Right atrium auricular region (tissue), 2 donors: ENCODE measurements at regions not wholly inside any gene's neighbourhood (a gene's known extent, or its start where the extent isn't known, plus 50 kb on each side); places are given as distances from the start of the nearest gene placed in this dataset.
"Not testable (repeated sequence)": the region's sequence is repeated elsewhere in the genome, so short reads cannot be mapped to it uniquely, and the experiment has no call there.

Source experiments
- DNase-seq: peaks from one replicate; pipeline ENCODE4 v3.0.0-alpha.2; 2019; ENCODE audit warnings: low spot score
- H3K27ac ChIP-seq, 2 donors: fragments of 200-600 bp; sonication (generic); 1 replicate in 1 of 2; 2 replicates in 1 of 2; pipeline ENCODE4 v1.5.1; 2016 to 2019
- H3K27me3 ChIP-seq, 2 donors: fragments of 200-600 bp; sonication (generic); one replicate each; pipeline versions ENCODE4 v1.5.1 to v1.6.0; 2017 to 2019
- H3K36me3 ChIP-seq: fragments of 200-600 bp; sonication (generic); one replicate; pipeline ENCODE4 v1.5.1; 2016
- H3K4me1 ChIP-seq, 2 donors: fragments of 200-600 bp; sonication (generic); one replicate each; pipeline versions ENCODE4 v1.5.1 to v1.6.0; 2017 to 2019
- H3K4me3 ChIP-seq, 2 donors: fragments of 200-600 bp; sonication (generic); 1 replicate in 1 of 2; 2 replicates in 1 of 2; pipeline ENCODE4 v1.5.1; 2017 to 2019; ENCODE audit warnings: mild to moderate bottlenecking in 1 of 2, moderate library complexity in 1 of 2
- H3K9me3 ChIP-seq, 2 donors: fragments of 200-600 bp; sonication (generic); one replicate each; pipeline ENCODE4 v1.5.1; 2019
- TF ChIP-seq, protein P1 (sequence below), 2 donors: fragments of 200-600 bp; sonication (generic); IDR thresholded peaks; one replicate each; pipeline ENCODE4 v1.5.1; 2019; ENCODE audit warnings: antibody characterized with exemption in 2 of 2

GRCh38 chr2:60213865-60214625 is 339.4 kb downstream of the BCL11A start:
- Histone ChIP-seq H3K27ac (no peak overlapping the region), H3K36me3 (no peaks in the 10 kb centered on the region), H3K4me1 (peaks cover 0 to 8% of the 10 kb centered on the region in 2 donors), H3K4me3 (no peak overlapping the region), H3K27me3 (no peaks in the 10 kb centered on the region), H3K9me3 (no peaks in the 10 kb centered on the region)
- DNase-seq, result no peak
- TF ChIP-seq, protein P1, sequence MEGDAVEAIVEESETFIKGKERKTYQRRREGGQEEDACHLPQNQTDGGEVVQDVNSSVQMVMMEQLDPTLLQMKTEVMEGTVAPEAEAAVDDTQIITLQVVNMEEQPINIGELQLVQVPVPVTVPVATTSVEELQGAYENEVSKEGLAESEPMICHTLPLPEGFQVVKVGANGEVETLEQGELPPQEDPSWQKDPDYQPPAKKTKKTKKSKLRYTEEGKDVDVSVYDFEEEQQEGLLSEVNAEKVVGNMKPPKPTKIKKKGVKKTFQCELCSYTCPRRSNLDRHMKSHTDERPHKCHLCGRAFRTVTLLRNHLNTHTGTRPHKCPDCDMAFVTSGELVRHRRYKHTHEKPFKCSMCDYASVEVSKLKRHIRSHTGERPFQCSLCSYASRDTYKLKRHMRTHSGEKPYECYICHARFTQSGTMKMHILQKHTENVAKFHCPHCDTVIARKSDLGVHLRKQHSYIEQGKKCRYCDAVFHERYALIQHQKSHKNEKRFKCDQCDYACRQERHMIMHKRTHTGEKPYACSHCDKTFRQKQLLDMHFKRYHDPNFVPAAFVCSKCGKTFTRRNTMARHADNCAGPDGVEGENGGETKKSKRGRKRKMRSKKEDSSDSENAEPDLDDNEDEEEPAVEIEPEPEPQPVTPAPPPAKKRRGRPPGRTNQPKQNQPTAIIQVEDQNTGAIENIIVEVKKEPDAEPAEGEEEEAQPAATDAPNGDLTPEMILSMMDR (IDR thresholded peaks at IDR 0.05), result no peak

DNA sequence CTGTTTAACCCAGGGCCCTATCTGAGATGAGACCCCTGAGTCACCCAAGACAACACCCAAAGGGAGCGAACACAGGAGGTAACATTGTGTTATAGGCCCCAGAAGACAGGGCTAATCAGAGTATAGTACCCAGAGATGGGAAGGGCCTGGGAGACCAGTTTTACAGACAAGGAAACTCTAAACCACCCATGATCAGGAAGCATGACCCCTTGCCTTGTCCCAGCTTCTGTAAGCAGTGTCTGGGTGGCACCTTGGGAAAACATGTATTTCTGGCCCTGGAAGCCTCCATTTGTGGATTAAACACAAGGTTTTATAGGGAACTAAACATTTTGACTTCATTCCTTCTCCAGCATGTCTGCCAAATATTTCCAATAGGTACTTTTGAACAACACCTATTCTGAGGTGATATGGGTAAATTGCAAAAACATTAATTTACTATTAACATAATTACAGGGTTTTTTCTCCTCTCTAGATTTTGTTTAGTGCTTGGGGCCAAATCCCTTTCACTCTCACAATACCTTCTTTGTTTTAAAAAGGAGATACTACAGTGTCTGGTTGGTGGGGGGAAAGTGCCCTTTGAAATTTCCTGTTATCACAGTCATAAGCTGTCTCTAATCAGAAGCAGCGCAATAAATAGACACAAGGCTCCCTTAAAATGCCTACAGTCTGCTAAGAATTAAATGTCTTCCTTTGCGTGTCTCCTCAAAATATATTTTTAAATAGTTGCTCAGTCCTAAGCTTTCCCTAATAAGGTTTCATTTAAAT is 341.1 kb downstream of the BCL11A start:
- no peak overlapping the region for H3K4me3 ChIP-seq

GRCh38 chr2:60189006-60189405 is 364.4 kb downstream of the BCL11A start:
- not testable (repeated sequence) for H3K9me3 ChIP-seq, DNase-seq, H3K4me1 ChIP-seq, H3K27ac ChIP-seq, H3K27me3 ChIP-seq, H3K4me3 ChIP-seq, H3K36me3 ChIP-seq

More for the DNA sequence above, 341.1 kb downstream of the BCL11A start:
- Histone ChIP-seq H3K27ac (no peak overlapping the region), H3K4me1 (peaks cover 0 to 8% of the 10 kb centered on the region in 2 donors), H3K27me3 (no peaks in the 10 kb centered on the region), H3K9me3 (no peaks in the 10 kb centered on the region), H3K36me3 (no peaks in the 10 kb centered on the region)
- no peak for DNase-seq
- TF ChIP-seq, protein P1 (IDR thresholded peaks at IDR 0.05), result no peak

- Histone ChIP-seq H3K36me3 (no peaks in the 10 kb centered on the region), H3K27me3 (no peaks in the 10 kb centered on the region), H3K4me3 (no peak overlapping the region), H3K9me3 (no peaks in the 10 kb centered on the region), H3K4me1 (no peaks in the 10 kb centered on the region), H3K27ac (no peak overlapping the region)
- DNase-seq, result no peak
- TF ChIP-seq, protein P1 (IDR thresholded peaks at IDR 0.05), result no peak
These were observed 378.2 kb downstream of the BCL11A start for GRCh38 chr2:60175290-60175689.

DNA sequence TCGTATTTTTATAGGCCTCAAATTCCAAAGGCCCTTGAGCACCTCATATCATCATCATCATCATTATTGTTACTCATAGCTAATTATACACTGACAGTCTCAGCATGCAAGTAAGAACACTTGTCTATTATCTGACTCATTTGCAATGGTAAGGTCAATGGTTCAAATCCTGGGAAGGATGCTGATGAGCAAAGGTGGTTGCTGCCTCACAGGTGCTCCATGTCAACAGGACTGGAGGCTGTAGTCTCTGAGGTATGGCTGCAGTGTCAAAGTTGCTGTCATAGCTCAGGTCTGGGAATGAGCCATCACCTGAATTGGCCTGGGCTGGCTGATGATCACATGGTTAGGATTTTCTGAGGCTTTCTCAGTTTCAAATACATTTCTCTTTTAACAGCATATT is 379.3 kb downstream of the BCL11A start:
- Histone ChIP-seq H3K27me3 (no peaks in the 10 kb centered on the region), H3K4me1 (no peaks in the 10 kb centered on the region), H3K36me3 (no peaks in the 10 kb centered on the region), H3K9me3 (no peaks in the 10 kb centered on the region), H3K4me3 (no peak overlapping the region), H3K27ac (no peak overlapping the region)
- TF ChIP-seq, protein P1 (IDR thresholded peaks at IDR 0.05), result no peak
- no peak for DNase-seq

DNA sequence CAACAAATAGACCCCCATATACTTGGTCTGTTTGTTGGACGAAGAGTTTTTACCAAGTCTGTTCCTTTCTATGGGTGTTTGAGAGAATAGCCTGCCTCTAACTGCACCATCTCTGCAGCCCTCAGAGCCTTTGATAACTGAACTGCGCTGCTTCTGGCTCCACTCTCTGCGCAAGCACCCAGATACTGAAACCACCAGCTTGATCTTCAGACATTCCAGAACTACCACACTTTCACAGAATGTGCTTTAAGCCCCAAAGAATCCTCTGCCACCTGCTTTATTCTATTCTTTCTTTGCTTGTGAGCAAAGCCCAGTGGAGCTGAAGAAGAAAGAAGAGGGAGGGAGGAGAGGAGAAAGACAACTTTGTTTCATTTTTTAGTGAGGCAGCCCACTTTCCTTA is 380.7 kb downstream of the BCL11A start:
- H3K27me3 ChIP-seq, result no peaks in the 10 kb centered on the region
- no peaks in the 10 kb centered on the region for H3K9me3 ChIP-seq
- no peak overlapping the region for H3K4me3 ChIP-seq
- no peaks in the 10 kb centered on the region for H3K36me3 ChIP-seq
- H3K4me1 ChIP-seq, result no peaks in the 10 kb centered on the region
- TF ChIP-seq, protein P1 (IDR thresholded peaks at IDR 0.05), result no peak
- H3K27ac ChIP-seq, result no peak overlapping the region
- no peak for DNase-seq
